ENCODE measurements at regions not wholly inside any gene's neighbourhood (a gene's known extent, or its start where the extent isn't known, plus 50 kb on each side); places are given as distances from the start of the nearest gene placed in this dataset.

DNA sequence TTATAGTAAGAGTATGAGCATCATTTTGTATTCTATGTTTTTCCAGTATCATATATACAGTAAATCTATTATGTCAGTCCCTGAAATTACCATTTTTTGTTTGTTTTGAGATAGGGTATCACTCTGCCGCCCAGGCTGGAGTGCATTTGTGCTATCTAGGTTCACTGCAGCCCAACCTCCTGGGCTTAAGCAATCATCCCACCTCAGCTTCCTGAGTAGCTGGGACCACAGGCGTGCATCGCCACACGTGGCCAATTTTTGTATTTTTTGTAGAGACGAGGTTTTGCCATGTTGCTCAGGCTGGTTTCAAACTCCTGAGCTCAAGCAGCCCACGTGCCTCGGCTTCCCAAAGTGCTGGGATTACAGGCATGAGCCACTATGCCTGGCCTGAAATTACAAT is 85.6 kb downstream of the ZNF330 start:
- TF ChIP-seq POLR2AphosphoS5 (IDR thresholded peaks at IDR 0.05) (no peak), POLR2A (IDR thresholded peaks at IDR 0.05) (no peak)
- TF ChIP-seq, protein P1, sequence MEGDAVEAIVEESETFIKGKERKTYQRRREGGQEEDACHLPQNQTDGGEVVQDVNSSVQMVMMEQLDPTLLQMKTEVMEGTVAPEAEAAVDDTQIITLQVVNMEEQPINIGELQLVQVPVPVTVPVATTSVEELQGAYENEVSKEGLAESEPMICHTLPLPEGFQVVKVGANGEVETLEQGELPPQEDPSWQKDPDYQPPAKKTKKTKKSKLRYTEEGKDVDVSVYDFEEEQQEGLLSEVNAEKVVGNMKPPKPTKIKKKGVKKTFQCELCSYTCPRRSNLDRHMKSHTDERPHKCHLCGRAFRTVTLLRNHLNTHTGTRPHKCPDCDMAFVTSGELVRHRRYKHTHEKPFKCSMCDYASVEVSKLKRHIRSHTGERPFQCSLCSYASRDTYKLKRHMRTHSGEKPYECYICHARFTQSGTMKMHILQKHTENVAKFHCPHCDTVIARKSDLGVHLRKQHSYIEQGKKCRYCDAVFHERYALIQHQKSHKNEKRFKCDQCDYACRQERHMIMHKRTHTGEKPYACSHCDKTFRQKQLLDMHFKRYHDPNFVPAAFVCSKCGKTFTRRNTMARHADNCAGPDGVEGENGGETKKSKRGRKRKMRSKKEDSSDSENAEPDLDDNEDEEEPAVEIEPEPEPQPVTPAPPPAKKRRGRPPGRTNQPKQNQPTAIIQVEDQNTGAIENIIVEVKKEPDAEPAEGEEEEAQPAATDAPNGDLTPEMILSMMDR (IDR thresholded peaks at IDR 0.05 in 8 of 11, conservative IDR thresholded peaks at IDR 0.05 in 3 of 11), result no peak
